Osteocyte (in vitro differentiated cells): ENCODE measurements at regions not wholly inside any gene's neighbourhood (a gene's known extent, or its start where the extent isn't known, plus 50 kb on each side); places are given as distances from the start of the nearest gene placed in this dataset.

ENCODE experiments used
- DNase-seq: peaks from one replicate; pipeline ENCODE4 v3.0.0; 2021; ENCODE audit warnings: mixed read lengths; ENCODE audit not compliant: unreplicated experiment; ENCODE audit errors: extremely low spot score
- H3K27ac Mint-ChIP-seq: one replicate; pipeline ENCODE4 v1.8.0; 2021; ENCODE audit warnings: mild to moderate bottlenecking, mixed read lengths; ENCODE audit not compliant: unreplicated experiment
- H3K27me3 Mint-ChIP-seq: one replicate; pipeline ENCODE4 v1.8.0; 2021; ENCODE audit warnings: mixed read lengths; ENCODE audit not compliant: unreplicated experiment
- H3K36me3 Mint-ChIP-seq: one replicate; pipeline ENCODE4 v1.8.0; 2021; ENCODE audit warnings: mixed read lengths; ENCODE audit not compliant: unreplicated experiment
- H3K4me1 Mint-ChIP-seq: one replicate; pipeline ENCODE4 v1.8.0; 2021; ENCODE audit warnings: mixed read lengths; ENCODE audit not compliant: unreplicated experiment
- H3K4me3 Mint-ChIP-seq: one replicate; pipeline ENCODE4 v1.8.0; 2021; ENCODE audit warnings: mild to moderate bottlenecking, moderate library complexity, mixed read lengths; ENCODE audit not compliant: unreplicated experiment
- H3K9me3 Mint-ChIP-seq: one replicate; pipeline ENCODE4 v1.8.0; 2021; ENCODE audit warnings: mixed read lengths; ENCODE audit not compliant: unreplicated experiment
- TF ChIP-seq, protein P1 (sequence below): fragments of 200-600 bp; sonication (generic); IDR thresholded peaks from 2 replicates; pipeline ENCODE4 v1.5.0; 2021; ENCODE audit warnings: antibody characterized with exemption, mild to moderate bottlenecking, moderate library complexity

DNA sequence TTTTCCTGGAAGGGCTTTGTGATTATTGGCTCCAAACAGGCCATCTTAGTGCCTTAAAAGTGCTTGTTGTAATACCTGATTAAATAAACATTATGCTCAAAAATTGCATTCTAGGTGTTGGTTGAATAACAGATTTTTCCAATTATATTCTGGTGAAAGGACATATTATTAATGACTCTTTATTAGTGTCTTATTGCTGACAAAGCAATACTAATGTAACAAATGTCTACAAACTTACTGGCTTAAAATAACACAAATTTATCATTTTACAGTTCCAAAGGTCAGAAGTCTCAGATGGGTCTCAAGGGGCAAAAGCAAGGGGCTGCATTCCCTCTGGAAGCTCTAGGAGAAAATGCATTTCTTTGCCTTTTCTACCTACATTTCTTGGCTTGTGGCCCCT is 86.9 kb upstream of the CPM start:
- no peak overlapping the region for H3K27ac Mint-ChIP-seq
- H3K9me3 Mint-ChIP-seq: peaks cover 3% of the 10 kb centered on the region
- TF ChIP-seq, protein P1, sequence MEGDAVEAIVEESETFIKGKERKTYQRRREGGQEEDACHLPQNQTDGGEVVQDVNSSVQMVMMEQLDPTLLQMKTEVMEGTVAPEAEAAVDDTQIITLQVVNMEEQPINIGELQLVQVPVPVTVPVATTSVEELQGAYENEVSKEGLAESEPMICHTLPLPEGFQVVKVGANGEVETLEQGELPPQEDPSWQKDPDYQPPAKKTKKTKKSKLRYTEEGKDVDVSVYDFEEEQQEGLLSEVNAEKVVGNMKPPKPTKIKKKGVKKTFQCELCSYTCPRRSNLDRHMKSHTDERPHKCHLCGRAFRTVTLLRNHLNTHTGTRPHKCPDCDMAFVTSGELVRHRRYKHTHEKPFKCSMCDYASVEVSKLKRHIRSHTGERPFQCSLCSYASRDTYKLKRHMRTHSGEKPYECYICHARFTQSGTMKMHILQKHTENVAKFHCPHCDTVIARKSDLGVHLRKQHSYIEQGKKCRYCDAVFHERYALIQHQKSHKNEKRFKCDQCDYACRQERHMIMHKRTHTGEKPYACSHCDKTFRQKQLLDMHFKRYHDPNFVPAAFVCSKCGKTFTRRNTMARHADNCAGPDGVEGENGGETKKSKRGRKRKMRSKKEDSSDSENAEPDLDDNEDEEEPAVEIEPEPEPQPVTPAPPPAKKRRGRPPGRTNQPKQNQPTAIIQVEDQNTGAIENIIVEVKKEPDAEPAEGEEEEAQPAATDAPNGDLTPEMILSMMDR: no peak
- no peak overlapping the region for H3K4me3 Mint-ChIP-seq
- DNase-seq: no peak
- no peaks in the 10 kb centered on the region for H3K36me3 Mint-ChIP-seq
- H3K27me3 Mint-ChIP-seq: no peaks in the 10 kb centered on the region
- no peaks in the 10 kb centered on the region for H3K4me1 Mint-ChIP-seq

DNA sequence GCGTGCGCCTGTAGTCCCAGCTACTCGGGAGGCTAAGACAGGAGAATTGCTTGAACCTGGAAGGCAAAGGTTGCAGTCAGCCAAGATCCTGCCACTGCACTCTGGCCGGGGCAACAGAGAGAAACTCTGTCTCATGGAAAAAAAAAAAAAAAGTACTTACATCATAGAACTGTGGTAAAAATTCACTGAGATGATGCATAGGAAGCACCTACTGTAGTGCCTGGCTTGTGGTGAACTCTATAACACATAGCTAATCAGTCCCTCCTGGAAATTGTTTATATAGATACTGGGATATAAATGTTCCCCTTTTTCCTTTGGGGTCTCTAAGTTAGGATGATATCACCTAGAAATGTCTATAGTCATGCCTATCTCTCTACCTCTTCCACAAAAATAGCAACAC is 89.7 kb upstream of the CPM start:
- no peaks in the 10 kb centered on the region for H3K27me3 Mint-ChIP-seq
- H3K4me1 Mint-ChIP-seq: peaks cover 2% of the 10 kb centered on the region
- H3K27ac Mint-ChIP-seq: no peak overlapping the region
- peaks cover 3% of the 10 kb centered on the region for H3K9me3 Mint-ChIP-seq
- DNase-seq: no peak
- TF ChIP-seq, protein P1: no peak
- H3K36me3 Mint-ChIP-seq: no peaks in the 10 kb centered on the region
- H3K4me3 Mint-ChIP-seq: no peak overlapping the region

DNA sequence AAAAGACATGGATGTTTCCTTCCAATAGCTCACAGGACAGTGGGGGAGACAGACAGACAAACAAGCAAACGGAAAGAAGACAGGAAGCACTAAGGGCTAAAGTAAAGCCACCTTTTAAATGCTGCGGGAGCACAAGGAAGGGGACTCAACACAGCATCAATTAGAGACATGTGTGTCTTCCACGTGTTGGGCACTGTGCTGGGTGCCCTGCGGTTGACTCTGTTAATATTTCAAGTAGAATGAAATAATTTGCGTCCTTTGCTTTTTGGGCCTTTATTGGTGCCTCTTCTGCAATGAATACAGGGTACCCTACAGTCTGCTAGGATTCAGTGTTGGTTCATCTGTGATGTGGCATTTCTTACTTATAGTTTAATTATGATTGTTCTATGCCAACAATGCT is 90.9 kb upstream of the CPM start:
- Mint-ChIP-seq H3K9me3 (peaks cover 3% of the 10 kb centered on the region), H3K27me3 (no peaks in the 10 kb centered on the region), H3K4me1 (peaks cover 5% of the 10 kb centered on the region), H3K36me3 (no peaks in the 10 kb centered on the region), H3K4me3 (no peak overlapping the region), H3K27ac (no peak overlapping the region)
- TF ChIP-seq, protein P1: no peak
- no peak for DNase-seq

DNA sequence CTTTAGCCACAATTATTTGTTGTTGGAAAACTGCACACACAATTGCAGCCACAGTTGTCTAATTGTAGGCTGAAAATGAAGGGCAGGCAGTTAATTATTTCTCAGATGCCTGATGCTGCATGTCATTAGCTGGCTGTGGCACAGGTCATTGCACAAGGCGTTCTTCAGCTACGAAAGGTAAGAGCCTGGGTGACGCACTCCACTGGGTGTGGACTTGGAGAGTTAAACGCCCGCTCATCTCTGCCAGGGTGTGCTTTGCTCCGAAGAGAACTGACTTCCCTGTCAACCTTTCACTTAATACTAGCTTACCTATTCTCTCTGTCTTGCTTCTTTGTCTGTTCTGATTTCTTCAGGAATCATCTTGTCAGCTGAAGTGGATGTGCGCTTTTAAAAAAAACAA is 91.4 kb upstream of the CPM start:
- Mint-ChIP-seq H3K4me3 (no peak overlapping the region), H3K4me1 (peaks cover 5% of the 10 kb centered on the region), H3K36me3 (no peaks in the 10 kb centered on the region), H3K27ac (no peak overlapping the region), H3K27me3 (no peaks in the 10 kb centered on the region), H3K9me3 (peaks cover 3% of the 10 kb centered on the region)
- TF ChIP-seq, protein P1: no peak
- DNase-seq: no peak

DNA sequence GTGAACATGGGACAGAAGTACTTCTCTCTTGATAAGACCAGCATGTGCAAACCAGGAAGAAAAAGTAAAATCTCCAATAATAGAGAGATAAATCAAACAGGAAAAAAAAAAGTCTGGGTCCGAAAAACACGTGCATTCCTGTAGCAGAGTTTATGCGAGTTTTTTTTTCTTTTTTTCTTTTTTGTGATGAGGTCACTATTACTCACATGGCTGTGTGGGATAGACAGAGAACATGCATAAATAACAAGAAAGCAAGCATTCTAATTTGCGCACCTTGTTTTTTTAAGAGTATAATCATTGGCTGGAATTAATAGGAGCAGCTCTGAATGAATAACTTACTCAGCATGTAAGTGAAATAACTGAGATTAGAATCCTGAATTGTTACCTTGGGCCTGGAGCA is 91.9 kb upstream of the CPM start:
- Mint-ChIP-seq H3K9me3 (peaks cover 3% of the 10 kb centered on the region), H3K4me3 (no peak overlapping the region), H3K4me1 (peaks cover 5% of the 10 kb centered on the region), H3K27me3 (no peaks in the 10 kb centered on the region), H3K27ac (no peak overlapping the region), H3K36me3 (no peaks in the 10 kb centered on the region)
- TF ChIP-seq, protein P1: no peak
- no peak for DNase-seq
